Stimulated activated CD4-positive, alpha-beta T cell treated with anti-CD3 and anti-CD28 coated beads, Interleukin-2, amount 100 ng/mL, for 48 hours (primary cell): ENCODE measurements at regions not wholly inside any gene's neighbourhood (a gene's known extent, or its start where the extent isn't known, plus 50 kb on each side); places are given as distances from the start of the nearest gene placed in this dataset.
"Not testable (repeated sequence)": the region's sequence is repeated elsewhere in the genome, so short reads cannot be mapped to it uniquely, and the experiment has no call there.

ENCODE experiments used
- DNase-seq, 2 donors: peaks; one replicate each; pipeline ENCODE4 v3.0.0-alpha.2; 2020

- no peak for DNase-seq
Observed at GRCh38 chr1:222415441-222415840, 132.5 kb downstream of the HHIPL2 start.

DNA sequence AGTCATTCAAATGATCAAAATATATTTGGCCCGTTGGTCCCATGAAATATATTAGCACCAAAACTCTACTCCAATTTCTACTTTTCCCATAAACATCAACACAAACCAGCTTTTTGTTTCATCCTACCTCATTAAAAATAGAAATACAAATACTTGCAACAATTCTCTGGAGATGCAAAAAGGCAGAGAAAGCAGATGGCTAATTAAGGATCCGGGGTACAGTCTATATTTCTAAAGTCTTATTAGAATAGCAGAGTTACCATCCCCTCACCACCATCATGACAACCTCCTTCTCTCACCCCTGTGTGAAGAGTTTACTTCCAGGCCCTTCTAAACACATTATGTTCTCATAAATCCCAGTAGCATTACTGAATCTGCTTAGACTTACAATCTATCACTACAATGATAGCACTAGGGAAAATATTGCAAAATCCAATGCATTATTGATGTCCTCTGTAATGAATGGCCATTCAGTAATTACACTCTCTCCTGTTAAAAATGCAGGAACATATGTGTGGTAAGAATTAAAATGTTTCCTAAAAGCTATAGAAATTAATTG lies 133.8 kb downstream of the HHIPL2 start:
- DNase-seq = no peak

DNA sequence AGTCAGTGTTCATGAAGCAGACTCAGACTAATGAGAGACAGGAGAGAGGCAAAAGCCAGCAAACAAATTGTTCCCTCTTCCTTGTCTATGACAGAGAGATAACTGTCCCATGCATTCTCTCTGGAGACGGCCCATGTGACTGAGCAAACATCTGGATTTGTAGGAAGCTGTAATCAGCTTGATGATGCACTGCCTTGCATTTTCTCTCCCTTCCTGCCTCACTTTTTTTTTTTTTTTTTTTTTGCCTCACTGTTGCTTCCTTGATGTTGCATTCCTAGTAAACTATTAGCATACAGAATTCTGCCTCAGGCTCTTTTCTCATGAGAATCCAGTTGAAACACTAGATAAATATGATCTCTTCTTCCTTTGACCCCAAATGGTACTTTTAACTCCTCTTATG lies 134.5 kb downstream of the HHIPL2 start:
- DNase-seq = no peak

GRCh38 chr1:222404710-222405109 lies 143.2 kb downstream of the HHIPL2 start:
- no peak for DNase-seq

- DNase-seq = no peak
Observed at GRCh38 chr1:222399197-222399596, 148.7 kb downstream of the HHIPL2 start.

- DNase-seq = no peak
Observed at GRCh38 chr1:222394224-222394623, 153.7 kb downstream of the HHIPL2 start.

DNA sequence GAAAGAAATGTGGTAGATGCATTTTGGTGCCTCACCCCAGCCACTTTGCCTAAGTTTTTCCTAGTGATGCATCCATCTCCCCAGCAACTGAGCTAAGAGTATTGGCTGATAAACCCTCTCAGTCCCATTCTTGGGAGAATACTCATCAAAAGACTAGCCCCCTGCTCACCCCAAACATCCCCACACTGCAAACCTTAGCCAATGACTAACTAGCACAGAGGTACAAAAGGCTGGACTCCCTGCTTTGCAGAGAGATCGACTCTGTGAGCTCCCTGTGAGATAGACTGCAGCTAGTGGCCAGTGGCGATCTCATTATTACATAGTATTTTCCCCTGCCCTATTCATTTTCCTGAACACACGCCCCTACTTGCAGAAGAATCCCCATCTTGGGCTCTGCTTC lies 155.3 kb downstream of the HHIPL2 start:
- DNase-seq = no peak

DNA sequence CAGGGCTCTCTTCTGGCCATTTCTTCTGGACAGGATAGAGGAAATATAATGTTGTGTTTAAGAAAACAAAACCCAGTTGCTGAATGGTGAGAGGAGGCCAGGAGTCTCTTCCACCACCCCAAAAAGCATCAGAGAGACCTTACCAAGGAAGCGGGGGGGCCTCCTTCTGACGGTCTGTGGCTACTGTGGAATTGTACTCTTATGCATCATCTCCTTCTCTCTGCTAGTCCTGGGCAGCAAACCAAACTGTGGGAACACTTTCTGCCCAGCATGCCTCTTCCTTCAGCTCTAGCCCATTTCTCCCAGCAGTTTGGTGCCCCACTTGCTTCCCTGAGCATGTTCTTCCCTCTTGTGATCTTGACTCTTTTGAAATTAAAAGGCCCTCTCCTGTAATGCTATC lies 157.7 kb downstream of the HHIPL2 start:
- no peak for DNase-seq

DNA sequence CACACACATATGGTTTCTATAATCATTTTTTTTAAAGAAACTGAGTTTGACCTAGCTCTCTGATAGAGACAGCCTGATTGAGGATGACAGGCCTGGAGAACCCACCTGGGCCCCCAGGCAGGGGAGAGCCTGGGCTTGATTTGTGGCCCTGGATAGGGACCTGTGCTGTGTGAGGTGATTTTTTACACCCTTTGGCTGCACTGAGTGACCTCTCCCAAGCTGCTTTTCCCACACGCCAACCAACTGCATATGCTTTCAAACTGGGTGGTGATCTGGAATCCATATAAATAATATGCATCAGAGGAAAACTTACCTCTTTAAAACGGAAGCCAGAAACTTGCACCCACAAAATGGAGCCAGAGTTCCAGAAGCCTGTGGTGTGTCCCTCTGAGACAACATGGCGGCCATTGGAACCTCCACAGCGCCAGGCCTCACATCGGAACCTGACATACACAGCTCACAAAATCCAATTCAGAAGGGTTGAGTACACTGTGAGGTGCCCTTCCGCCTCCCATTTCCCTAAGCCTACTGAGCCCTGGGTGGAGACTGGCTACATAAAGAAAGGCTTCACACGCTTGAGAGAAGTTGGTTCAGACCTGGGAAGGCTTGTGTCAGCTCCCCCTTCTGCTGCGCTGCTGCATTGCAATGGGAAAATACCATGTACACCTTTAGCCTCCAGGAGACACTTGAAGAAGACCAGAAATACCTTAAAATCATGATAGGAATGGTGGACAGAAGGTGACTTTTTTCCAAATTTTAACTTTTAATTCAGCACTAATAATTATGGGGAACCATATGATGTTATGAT lies 160.7 kb downstream of the HHIPL2 start:
- no peak for DNase-seq

DNA sequence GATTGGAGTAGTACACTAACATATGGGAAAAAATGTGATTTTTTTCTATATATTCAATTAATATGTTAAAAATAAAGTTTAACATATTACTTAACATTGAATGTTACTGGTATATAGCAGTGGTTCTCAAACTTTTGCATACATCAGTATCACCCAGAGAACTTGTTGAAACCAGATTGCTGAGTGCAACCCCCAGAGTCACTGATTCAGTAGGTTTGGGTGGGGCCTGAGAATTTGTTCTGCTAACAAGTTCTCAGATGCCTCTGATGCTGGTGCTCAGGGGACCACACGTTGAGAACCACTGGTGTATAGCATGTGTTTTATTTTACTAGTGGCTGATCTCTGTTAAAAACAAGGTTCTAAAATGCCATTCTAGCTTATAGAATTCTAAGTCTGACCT lies 161.9 kb downstream of the HHIPL2 start:
- DNase-seq = no peak

DNA sequence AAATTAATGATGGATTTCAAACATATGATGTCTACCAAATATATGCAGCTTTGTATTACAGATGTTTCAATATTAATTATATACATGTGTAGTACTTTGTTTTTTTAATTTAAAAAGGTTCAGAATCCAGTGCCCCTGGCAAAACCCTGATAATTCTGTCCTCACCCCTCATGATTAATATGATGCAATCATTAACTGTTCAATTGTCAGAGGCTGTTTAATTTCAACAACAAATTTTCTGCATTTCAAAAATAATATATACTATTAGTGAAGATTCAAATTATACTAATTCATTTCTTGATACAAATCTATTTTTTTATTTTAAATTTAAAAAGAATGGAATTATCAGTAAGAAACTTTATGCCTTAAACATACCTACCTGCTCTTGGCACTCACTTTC lies 162.6 kb downstream of the HHIPL2 start:
- no peak for DNase-seq

DNA sequence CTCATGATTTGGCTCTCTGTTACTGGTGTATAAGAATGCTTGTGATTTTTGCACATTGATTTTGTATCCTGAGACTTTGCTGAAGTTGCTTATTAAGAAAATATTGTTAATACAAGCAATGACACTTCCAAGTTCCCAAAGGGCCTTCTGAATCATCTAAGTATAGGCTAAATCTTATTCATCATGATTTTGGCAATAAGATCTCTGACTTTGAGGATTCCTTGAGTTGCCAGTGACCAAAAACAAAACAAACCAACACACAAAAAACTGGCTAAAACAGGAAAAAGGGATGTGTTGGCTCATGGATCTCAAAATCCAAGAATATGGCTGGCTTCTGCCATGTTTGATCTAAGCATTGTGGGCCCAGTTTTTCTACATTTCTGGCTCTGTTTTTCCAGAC lies 163.4 kb downstream of the HHIPL2 start:
- no peak for DNase-seq

DNA sequence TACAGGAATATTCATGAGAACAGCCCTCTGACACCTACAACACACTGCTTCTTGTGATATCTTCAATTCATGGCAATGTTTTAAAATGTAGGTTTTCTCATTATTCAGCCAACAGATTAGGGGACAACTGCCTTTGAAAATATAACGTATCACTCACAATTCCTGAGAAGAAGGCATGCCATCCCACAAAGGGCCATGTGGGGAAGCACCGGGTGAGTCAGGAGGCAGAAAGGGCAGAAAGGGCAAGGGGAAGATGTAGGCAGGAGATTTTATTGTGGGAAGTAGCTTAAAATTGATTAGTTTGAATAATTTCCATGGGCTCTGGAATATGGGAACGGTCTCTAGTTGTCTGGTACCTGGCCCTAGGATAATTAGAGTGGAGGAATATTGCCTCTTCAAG lies 165.7 kb downstream of the HHIPL2 start:
- no peak for DNase-seq

- DNase-seq = no peak
Observed at GRCh38 chr1:222377428-222378088, 170.3 kb downstream of the HHIPL2 start.

GRCh38 chr1:222376791-222377190 lies 171.1 kb downstream of the HHIPL2 start:
- DNase-seq = not testable (repeated sequence)

GRCh38 chr1:222375701-222376100 lies 172.2 kb downstream of the HHIPL2 start:
- no peak for DNase-seq

GRCh38 chr1:222373831-222374602 lies 173.9 kb downstream of the HHIPL2 start:
- no peak for DNase-seq

DNA sequence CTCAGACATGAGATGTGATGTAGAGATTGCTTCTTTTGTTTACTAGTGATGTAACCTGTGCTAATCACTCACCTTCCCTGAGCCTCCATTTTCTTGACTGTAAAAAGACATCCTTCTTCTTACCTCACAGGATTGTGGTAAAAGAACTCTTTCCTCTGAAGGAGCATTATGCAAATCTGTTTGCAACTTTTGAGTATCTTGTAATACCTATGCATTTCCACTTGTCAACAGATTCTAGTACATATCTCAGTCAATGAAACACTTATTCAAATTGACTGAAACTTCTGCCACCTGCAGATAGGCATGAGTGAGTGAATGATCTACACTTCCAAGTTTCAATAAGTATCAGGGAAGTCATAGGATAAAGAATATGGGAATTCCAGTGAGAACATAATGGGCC lies 174.7 kb downstream of the HHIPL2 start:
- DNase-seq = no peak

DNA sequence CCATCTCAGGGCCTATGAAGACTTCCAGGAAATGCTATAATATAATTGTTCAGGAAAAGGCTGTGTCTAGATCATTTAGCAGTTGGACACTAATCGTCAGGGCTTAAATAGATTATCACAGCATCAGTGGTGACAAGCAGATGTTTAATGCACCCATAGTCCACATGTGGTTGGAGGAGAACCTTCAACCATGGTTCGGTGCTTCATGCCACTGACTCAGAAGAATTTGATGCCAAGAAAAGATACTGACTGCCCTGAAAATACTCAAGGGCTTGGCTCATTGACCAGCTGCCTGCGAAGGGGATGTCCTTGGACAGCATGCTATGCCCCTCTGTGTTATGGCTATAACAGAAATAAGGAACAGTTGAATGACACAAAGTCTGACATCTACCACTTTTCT lies 175.7 kb downstream of the HHIPL2 start:
- DNase-seq = no peak

DNA sequence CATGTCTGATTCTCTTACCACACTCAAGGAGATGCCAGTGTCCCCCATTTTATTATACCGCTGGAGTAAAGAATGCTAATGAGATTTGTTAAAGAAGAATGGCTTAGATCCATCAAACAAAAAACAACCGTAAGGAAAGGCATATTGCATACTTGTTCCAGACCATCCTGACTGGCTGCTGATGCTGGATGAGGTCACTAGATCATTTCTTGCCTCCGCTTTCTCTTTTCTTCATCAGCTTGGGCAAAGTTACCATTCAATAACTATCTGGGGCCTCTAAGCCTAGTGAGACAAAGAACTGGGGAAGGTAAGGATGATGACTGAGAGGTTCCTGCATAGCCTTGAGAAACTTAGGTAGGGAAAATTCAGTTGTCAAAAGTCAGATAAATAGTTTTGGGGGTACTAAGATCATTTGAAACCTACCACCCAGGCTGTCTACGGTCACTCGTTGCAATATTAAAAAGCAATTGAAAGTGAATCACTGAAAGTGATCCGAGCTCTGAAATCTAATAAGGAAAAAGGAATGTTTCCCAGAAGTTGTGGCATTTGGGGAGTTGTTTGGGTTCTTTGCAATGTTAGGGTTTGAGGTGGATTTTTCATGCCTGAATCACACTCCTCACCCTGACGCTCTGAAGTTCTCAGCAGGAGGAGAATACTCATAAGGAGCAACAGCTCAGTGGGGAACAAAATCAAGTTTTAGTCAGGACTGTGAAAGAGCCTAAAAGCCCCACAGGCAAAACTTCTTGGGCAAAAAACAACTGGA lies 176.8 kb downstream of the HHIPL2 start:
- DNase-seq = no peak

GRCh38 chr1:222370081-222370912 lies 177.6 kb downstream of the HHIPL2 start:
- DNase-seq = no peak

GRCh38 chr1:222369148-222369547 lies 178.8 kb downstream of the HHIPL2 start:
- no peak for DNase-seq
